Activated CD4-positive, alpha-beta T cell treated with anti-CD3 and anti-CD28 coated beads, Interleukin-10, Interleukin-2, amounts not matched to agents 100 ng/mL and 50 ng/mL, durations not matched to agents 16 hours and 8 hours (primary cell): ENCODE measurements at regions not wholly inside any gene's neighbourhood (a gene's known extent, or its start where the extent isn't known, plus 50 kb on each side); places are given as distances from the start of the nearest gene placed in this dataset.

ENCODE experiments used
- DNase-seq: peaks from one replicate; pipeline ENCODE4 v3.0.0-alpha.2; 2020

- DNase-seq, result no peak
These were observed 284.6 kb upstream of the ZFP64 start for GRCh38 chr20:52476074-52476750.

GRCh38 chr20:52473186-52473585 lies 281.6 kb upstream of the ZFP64 start:
- no peak for DNase-seq

GRCh38 chr20:52470561-52470960 lies 279.0 kb upstream of the ZFP64 start:
- no peak for DNase-seq

- DNase-seq, result no peak
These were observed 277.5 kb upstream of the ZFP64 start for GRCh38 chr20:52469128-52469527.

- DNase-seq, result no peak
These were observed 274.4 kb upstream of the ZFP64 start for GRCh38 chr20:52465991-52466390.

DNA sequence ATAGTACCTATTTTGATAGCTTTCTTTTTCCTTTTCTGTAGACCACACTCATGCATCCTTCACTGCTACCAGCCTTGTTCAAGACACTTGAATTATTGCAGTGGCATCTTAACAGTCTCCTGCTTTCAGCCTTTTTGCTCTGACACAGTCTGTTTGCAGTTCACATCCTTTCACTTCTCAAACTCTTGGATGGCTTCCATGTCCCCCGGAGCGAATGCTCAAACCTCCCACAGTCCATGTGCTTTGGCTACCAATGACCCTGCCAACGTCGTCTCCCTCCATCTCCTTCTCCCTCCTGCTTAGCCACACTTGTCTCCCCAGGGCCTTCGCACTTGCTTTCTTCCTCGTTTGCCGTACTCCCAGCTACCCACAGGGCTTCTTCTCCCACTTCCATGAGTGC lies 270.0 kb upstream of the ZFP64 start:
- DNase-seq, result no peak

GRCh38 chr20:52459150-52459549 lies 267.6 kb upstream of the ZFP64 start:
- no peak for DNase-seq

GRCh38 chr20:52457826-52458225 lies 266.2 kb upstream of the ZFP64 start:
- no peak for DNase-seq

- DNase-seq, result no peak
These were observed 263.1 kb upstream of the ZFP64 start for GRCh38 chr20:52454660-52455059.

DNA sequence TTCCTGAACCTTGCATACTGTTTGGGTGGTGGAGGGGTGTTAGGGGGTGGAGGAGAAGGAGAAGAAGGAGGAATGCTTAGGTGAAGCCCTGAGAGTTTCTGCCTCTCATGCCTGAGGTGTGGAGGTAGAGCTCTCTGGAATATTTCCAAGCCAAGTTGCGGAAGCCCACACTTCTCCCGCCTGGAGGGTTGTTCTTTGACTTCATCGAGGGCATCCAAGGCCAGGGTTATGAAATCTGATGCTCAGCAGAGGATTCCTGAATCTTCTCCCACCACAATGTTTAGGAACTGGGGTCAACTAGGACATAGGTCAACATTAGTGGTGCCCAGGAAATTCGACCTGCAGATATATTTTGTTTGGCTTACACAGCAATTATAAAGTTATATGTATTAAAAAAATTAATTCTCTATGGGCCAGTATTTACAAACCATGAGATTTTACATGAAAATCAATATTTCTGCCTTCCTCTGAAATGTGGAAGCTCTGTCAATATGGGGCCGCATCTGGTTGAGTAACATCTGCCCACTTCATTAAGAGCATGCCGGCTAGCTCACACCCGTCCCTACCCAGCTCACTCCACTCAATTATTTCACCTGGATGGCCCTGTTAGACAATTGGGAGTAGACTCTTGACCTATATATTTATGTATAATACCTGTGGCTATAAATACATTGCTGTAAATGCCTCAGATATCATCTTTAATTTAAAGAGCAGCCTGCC lies 257.1 kb upstream of the ZFP64 start:
- no peak for DNase-seq

- DNase-seq, result no peak
These were observed 255.6 kb upstream of the ZFP64 start for GRCh38 chr20:52447225-52447551.

GRCh38 chr20:52446421-52447224 lies 255.0 kb upstream of the ZFP64 start:
- DNase-seq, result no peak

DNA sequence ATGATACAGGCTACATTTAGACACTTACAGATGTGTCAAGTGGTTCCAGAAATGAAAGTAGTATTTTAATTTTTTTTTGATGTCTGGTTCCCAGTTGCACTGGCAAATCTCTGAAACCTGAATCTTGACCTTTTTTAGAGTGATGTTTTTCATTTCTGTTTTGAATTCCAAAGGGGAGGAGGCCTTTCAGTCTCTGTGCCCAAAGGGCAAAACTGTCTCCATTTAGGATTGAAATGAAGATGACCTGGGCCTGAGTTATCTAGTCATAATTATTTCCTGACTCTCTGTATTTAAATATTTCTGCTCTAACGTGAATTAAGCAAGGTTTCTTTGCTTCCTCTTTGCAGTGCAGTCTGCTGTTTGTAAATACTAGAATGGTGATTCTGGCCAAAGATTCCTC lies 252.9 kb upstream of the ZFP64 start:
- DNase-seq, result no peak

- DNase-seq, result no peak
These were observed 252.3 kb upstream of the ZFP64 start for GRCh38 chr20:52443874-52444273.

GRCh38 chr20:52441710-52442109 lies 250.1 kb upstream of the ZFP64 start:
- DNase-seq, result no peak

GRCh38 chr20:52439375-52439774 lies 247.8 kb upstream of the ZFP64 start:
- no peak for DNase-seq

GRCh38 chr20:52438326-52438963 lies 246.9 kb upstream of the ZFP64 start:
- peak; percentile 14 for DNase-seq

- no peak for DNase-seq
These were observed 242.9 kb upstream of the ZFP64 start for GRCh38 chr20:52434453-52434852.

DNA sequence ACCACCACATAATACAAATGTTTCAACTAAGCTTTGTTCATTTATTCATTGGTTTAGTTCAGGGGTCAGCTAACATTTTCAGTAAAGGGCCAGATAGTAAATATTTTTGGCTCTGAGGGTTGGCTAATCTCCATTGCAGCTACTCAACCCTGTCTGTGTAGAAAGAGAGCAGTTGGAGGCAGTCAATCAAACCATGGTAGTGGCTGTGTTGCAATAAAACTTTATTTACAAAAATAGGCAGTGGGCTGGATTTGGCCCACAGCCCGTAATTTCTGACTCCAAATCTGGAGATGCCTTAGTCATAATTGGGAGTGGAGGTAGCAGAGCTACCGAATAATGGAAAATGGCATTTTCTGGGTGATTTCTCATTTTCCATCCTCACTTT lies 242.5 kb upstream of the ZFP64 start:
- no peak for DNase-seq

- no peak for DNase-seq
These were observed 241.9 kb upstream of the ZFP64 start for GRCh38 chr20:52433326-52434040.

DNA sequence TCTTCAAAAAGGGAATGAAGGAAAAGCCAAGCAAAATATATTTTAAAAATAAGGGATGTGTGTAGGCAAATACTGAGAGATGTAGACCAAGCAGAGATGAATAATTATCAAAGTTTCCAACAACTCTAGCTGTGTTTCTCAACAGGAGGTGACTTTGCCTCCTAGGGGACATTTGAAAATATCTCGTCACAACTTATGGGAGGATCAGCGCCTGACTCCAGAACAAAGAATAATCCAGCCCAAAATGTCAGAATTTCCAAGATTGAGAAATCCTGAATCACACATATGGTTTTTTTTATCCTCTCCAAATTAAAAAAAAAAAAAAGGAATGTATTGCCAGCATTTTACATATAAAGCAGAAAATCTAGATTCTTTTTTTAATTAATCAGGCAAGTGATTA lies 241.2 kb upstream of the ZFP64 start:
- no peak for DNase-seq

GRCh38 chr20:52429029-52429428 lies 237.4 kb upstream of the ZFP64 start:
- no peak for DNase-seq

DNA sequence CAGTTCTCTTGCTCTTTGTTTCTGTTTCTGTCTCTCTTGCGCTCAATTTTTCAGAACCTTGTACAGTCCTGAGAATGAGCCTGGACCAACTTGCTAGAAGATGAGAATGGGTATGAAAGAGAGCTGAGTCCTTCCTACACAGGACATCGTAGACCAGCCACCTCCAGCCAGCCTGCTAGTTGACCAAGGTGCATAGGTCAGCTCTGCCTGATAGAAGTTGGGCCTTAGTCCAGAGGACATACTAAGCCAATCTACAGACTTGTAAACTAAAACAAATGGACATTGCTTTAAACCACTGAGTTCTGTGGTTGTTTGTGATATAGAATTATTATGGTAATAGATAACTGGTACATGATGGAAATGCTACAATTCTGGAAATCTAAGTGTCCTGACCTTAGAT lies 236.4 kb upstream of the ZFP64 start:
- DNase-seq, result no peak
